ENCODE measurements at regions not wholly inside any gene's neighbourhood (a gene's known extent, or its start where the extent isn't known, plus 50 kb on each side); places are given as distances from the start of the nearest gene placed in this dataset.
"Not testable (repeated sequence)": the region's sequence is repeated elsewhere in the genome, so short reads cannot be mapped to it uniquely, and the experiment has no call there.

DNA sequence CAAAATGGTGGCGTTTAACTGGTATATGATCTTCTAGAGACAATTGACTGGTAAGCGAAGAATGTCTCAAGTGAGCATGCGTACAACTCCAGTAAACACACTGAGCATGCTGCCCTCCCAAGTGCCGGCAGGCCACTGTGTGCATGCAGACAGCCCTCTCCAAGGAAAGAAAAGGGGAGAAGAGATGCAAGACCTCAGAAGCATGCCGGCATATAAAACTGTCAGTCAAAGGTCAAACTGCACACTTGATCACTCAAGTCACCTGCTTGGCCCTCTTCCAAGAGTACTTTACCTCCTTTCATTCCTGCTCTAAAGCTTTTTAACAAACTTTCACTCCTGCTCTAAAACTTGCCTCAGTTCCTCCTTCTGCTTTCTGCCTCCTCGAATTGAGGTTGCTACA is 910.2 kb downstream of the TAF11L14 start:
- no peak for DNase-seq (ENCODE audit: low read depth, low spot score)

DNA sequence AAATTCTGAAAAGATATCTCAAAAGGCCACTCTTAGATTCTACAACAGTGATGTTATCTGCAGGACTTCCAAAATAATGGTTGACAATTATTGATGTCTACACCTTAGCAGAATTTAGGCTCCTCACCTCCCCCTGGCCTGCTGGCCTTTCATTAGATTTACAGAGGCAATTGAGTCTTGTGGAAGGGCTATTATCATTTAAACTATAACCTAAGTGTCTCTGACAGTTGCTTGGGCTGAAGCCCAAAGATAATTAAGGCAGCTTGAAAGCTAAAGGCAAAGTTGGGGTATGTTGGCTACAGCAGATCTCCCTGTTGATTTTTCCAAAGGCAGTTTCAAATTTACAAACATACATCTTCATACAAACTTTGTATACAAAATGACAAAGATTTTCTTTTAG is 912.3 kb downstream of the TAF11L14 start:
- no peak for DNase-seq (ENCODE audit: low read depth, low spot score)

DNA sequence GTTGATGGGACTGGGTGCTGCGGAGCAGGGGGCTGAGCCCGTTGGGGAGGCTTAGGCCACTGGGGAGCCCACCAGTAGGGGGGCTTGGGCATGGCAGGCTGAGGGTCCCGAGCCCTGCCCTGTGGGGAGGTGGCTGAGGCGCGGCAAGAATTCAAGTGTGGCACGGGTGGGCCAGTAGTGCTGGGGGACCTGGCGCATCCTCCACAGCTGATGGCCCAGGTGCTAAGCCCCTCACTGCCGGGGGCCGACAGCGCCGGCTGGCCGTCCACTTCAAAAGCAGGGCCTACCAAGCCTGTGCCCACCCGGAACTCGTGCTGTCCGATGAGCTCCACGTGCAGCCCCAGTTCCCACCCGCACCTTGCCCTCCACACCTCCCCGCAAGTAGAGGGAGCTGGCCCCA is 917.5 kb downstream of the TAF11L14 start:
- DNase-seq (ENCODE audit: low read depth, low spot score) = no peak

- DNase-seq (ENCODE audit: low read depth, low spot score) = peak; percentile 93
These were observed 919.0 kb downstream of the TAF11L14 start for GRCh38 chr5:18553269-18553668.

DNA sequence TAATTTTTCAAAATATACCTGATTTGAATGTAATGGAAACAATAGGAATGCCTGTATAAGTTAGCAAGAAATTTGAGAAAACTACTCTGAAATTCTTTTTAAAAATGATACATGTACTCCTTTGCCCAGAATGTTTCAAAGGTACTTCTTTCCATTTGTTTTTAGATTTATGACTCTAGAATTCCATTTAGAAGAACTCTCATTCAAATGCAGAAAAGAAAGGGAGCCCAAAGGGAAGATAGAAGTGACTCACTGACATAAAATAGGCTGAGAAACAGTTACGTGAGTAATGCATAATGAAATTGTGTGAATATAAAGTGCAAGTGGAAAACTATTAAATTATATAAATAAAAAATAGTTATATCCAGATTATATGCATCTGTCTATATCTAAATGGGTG is 926.3 kb downstream of the TAF11L14 start:
- no peak for DNase-seq (ENCODE audit: low read depth, low spot score)

GRCh38 chr5:18563853-18564252 is 929.6 kb downstream of the TAF11L14 start:
- DNase-seq (ENCODE audit: low read depth, low spot score) = no peak

DNA sequence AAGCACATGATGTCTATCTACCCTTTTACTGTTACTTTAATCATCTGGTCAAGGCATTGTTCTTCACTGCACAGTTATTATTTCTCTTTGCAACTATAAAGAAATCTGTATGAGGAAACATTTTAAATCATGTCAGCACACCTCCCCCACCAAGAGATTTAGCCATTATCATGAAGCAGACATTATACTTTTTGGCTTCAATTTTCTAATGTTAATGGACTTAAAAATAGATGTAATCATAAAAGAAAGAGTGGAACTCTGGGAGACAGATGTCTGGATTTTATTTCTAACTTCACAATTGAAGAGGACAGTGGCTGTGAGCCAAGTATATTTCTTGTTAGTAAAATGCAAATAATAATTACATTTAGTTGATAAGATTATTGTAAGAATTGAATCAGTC is 932.4 kb downstream of the TAF11L14 start:
- no peak for DNase-seq (ENCODE audit: low read depth, low spot score)

DNA sequence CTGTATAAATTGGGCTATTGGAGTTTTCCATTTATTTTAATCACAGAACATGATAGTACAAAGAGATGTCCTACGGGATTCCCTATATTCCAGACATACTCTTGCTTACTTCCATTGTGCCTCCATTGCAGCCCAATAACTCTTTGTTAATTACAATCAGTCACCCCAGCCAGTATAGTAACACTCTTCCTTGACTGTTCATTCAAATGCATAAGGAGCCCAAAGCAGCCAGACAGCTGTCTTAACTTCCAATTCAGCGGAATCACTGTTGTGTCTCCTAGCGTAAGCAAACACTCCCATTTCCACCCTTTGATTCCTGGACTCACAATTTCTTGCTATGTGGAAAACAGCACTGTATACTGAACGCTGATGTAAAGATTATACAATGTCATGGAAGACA is 942.3 kb downstream of the TAF11L14 start:
- no peak for DNase-seq (ENCODE audit: low read depth, low spot score)

GRCh38 chr5:18601185-18601584 is 966.9 kb downstream of the TAF11L14 start:
- DNase-seq (ENCODE audit: low read depth, low spot score) = no peak

- DNase-seq (ENCODE audit: low read depth, low spot score) = no peak
These were observed 968.1 kb downstream of the TAF11L14 start for GRCh38 chr5:18602402-18602801.

GRCh38 chr5:18605186-18605585 is 970.9 kb downstream of the TAF11L14 start:
- DNase-seq (ENCODE audit: low read depth, low spot score) = peak; percentile 0

- no peak for DNase-seq (ENCODE audit: low read depth, low spot score)
These were observed 973.3 kb downstream of the TAF11L14 start for GRCh38 chr5:18607570-18607969.

DNA sequence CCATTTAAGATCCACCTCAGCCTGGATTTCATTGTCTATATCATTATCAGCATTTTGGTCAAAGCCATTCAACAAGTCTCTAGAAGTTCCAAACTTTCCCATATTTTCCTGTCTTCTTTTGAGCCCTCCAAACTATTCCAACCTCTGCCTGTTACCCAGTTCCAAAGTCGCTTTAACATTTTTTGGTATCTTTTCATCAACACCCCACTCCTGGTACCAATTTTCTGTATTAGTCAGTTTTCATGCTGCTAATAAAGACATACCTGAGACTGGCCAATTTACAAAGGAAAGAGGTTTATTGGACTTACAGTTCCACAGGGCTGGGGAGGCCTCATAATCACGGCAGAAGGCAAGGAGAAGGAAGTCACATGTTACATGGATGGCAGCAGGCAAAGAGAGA is 982.9 kb downstream of the TAF11L14 start:
- not testable (repeated sequence) for DNase-seq (ENCODE audit: low read depth, low spot score)

GRCh38 chr5:18630458-18631045 is 996.3 kb downstream of the TAF11L14 start:
- DNase-seq (ENCODE audit: low read depth, low spot score) = no peak

GRCh38 chr5:18652404-18653215 is 1018.4 kb downstream of the TAF11L14 start:
- no peak for DNase-seq (ENCODE audit: low read depth, low spot score)

GRCh38 chr5:18653216-18653752 is 1019.0 kb downstream of the TAF11L14 start:
- DNase-seq (ENCODE audit: low read depth, low spot score) = no peak

DNA sequence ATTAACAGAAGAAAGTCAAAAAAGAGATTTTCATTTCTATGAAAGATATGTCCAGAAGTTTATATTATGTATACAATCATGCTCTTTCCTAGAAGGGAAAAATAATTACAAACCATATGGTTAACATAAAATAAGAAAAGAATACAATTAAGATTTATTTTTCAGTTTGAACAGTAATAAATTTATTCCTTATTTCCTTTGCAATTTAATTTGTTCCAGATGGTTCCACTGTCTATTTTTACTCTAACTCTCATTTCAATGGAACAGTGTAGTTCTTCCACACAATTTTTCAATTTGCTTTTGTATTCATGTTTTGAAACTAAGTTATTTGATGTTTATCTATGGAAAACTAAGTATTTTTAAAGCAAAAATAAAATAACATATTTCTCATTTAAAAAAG is 1026.3 kb downstream of the TAF11L14 start:
- DNase-seq (ENCODE audit: low read depth, low spot score) = no peak

GRCh38 chr5:18662231-18662630 is 1028.0 kb downstream of the TAF11L14 start:
- DNase-seq (ENCODE audit: low read depth, low spot score) = no peak

DNA sequence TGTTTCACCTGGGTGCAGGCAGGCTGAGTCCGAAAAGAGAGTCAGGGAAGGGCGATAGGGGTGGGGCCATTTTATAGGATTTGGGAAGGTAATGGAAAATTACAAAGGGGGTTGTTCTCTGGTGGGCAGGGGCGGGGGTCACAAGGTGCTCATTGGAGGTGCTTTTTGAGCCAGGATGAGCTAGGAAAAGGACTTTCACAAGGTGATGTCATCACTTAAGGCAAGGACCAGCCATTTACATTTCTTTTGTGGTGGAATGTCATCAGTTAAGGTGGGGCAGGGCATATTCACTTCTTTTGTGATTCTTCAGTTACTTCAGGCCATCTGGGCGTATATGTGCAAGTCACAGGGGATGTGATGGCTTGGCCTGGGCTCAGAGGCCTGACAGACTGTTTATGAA is 1040.0 kb downstream of the TAF11L14 start:
- not testable (repeated sequence) for DNase-seq (ENCODE audit: low read depth, low spot score)

DNA sequence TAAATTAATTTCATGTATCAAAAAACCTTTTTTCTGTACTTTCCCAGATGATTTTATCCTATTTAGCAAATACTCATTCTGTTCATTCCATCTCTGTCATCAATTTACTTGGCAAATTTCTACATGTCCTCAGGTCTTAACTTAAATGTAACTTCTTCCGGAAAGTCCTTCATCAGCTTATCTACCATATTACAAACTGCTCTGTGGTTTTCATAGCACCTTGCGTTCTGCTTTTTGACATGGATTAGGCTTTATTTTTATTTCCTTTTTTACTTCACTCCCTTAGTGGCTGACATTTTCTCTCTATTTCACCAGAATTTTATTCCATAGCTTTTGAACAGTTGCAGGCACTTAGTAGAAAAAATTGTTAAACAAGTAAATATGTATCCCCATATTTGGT is 1040.8 kb downstream of the TAF11L14 start:
- no peak for DNase-seq (ENCODE audit: low read depth, low spot score)

DNA sequence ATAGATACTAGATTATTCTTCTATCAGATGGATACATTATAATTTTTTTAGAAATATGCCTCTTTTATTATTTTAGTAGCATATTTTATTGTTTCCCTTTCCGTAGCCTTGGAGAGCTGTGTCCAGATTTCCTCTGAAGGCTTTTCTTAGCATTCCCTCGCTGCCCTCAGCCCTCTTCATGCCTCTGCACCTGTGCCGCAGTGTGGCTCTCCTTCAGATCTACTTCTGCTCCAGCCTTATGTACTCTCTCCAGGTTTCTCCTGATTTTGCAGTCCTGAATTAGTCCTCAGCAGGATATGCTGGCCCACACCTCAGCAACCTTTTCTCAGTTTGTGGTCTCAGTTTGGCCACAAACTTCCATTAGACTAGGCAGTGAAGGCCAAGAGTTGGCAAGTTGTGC is 1052.0 kb downstream of the TAF11L14 start:
- DNase-seq (ENCODE audit: low read depth, low spot score) = no peak

DNA sequence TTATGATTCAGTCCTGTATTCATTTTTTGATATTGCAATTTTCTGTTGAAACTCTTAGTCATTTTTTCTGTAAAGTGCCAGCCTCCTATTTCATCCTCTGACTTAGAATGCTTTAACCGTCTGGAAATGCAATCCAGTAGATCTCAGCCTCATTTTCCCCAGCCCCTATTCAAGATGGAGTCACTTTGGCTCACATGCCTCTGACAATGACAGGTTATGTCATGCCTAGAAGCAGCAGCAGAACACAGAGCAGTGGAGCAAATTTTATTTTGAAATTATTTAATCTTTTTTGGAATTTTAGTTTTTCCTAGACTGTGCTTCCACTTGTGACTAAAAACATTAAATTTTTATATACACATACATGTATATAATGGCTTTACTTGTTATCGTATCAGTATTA is 1053.2 kb downstream of the TAF11L14 start:
- DNase-seq (ENCODE audit: low read depth, low spot score) = no peak

DNA sequence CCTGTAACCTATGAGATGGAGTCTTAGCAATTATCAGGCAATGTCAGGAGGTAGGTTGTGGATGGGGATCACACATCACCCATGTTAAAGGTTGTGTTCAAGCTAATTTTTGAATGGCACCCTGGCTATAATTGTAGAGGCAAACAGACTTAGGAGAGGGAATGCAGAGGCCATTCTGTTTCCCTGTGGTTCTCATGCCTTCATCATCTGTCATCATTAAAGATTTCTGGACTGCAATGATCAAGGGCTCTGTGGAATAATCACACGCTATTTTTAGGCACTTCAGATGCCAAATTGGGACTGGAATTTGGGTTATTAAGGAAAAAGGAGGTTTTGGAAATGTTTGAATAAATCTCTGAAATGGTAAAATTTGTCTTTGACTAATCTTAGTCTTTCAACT is 1065.4 kb downstream of the TAF11L14 start:
- peak; percentile 12 for DNase-seq (ENCODE audit: low read depth, low spot score)
